ENCODE measurements at regions not wholly inside any gene's neighbourhood (a gene's known extent, or its start where the extent isn't known, plus 50 kb on each side); places are given as distances from the start of the nearest gene placed in this dataset.

DNA sequence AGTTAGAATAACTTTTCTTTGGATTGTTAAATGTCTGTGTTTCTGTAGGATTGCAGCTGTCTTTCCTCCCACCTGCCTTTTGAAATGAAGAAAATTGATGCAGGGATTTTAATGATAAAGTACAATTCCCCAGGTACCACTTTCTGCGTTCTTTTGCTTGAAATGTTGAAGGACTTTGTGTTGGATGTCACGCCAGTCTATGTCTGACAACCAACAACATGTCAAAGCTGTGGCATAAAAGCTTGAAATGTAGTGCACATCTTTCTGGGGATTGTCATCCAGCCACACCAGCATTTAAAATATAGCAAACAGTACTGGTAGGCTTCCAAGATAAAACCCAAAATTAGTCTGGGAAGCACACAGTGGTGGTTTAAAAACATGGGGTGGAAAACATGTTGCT is 381.4 kb downstream of the TMEM161B start:
- Histone ChIP-seq H3K27ac (ENCODE audit: low read depth) (no peak overlapping the region), H3K9me2 (ENCODE audit: insufficient read depth) (no peaks in the 10 kb centered on the region), H2AFZ (no peak overlapping the region), H4K20me1 (replicated peaks; ENCODE audit: insufficient read depth) (no peaks in the 10 kb centered on the region), H3K4me1 (ENCODE audit: insufficient read depth) (no peaks in the 10 kb centered on the region), H3F3A (replicated peaks; ENCODE audit: low read depth) (no peaks in the 10 kb centered on the region), H3K4me3 (no peak overlapping the region), H3K36me3 (ENCODE audit: insufficient read depth) (no peaks in the 10 kb centered on the region), H3K79me2 (replicated peaks; ENCODE audit: insufficient read depth) (no peaks in the 10 kb centered on the region), H3K27me3 (ENCODE audit: insufficient read depth) (no peaks in the 10 kb centered on the region), H3K4me2 (no peak overlapping the region)
- Mint-ChIP-seq H3K9me3 (peaks cover 4% of the 10 kb centered on the region; the same call in 1 of the 3 replicates), H3K4me3 (no peak overlapping the region), H3K27me3 (ENCODE audit: insufficient read depth, low read depth, poor library complexity) (peaks cover 2% of the 10 kb centered on the region), H3K27ac (no peak overlapping the region), H3K4me1 (no peaks in the 10 kb centered on the region), H3K36me3 (ENCODE audit: low read depth) (no peaks in the 10 kb centered on the region)
- ATAC-seq: no peak
- TF ChIP-seq ZNF114 (CRISPR knock-in tag; IDR thresholded peaks at IDR 0.05) (no peak), ETS1 (IDR thresholded peaks at IDR 0.05) (no peak), POLR2AphosphoS5 (IDR thresholded peaks at IDR 0.05; ENCODE audit: low read depth) (no peak), NANOG (IDR thresholded peaks at IDR 0.05; ENCODE audit: borderline replicate concordance) (no peak), STAT1 (IDR thresholded peaks at IDR 0.05; ENCODE audit: unreplicated experiment) (no peak), ZNF331 (CRISPR knock-in tag; IDR thresholded peaks at IDR 0.05; ENCODE audit: low read depth) (no peak)
- DNase-seq (ENCODE audit: low spot score): no peak

DNA sequence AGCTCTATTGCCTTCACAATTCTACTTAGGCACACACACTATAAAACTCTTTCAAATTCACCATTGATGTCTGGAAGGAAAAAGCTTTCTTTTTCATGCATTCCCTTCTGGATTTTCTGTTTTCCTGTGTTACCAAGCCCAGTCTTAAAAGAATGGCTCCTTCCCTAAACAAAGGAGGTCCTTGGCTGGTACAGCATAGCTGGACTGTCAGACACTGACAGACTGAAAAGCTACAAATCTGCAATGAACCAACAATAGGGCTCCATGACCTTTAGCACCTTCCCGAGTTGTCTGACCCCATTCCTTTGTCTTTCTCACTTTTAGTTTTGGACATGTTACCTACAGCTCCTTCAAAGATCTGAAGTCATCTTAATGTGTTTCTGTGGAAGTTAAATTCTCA is 382.5 kb downstream of the TMEM161B start:
- Histone ChIP-seq H3K4me1 (ENCODE audit: insufficient read depth) (no peaks in the 10 kb centered on the region), H3K4me3 (no peak overlapping the region), H2AFZ (no peak overlapping the region), H3K9me2 (ENCODE audit: insufficient read depth) (no peaks in the 10 kb centered on the region), H3F3A (replicated peaks; ENCODE audit: low read depth) (no peaks in the 10 kb centered on the region), H4K20me1 (replicated peaks; ENCODE audit: insufficient read depth) (no peaks in the 10 kb centered on the region), H3K36me3 (ENCODE audit: insufficient read depth) (no peaks in the 10 kb centered on the region), H3K27ac (ENCODE audit: low read depth) (no peak overlapping the region), H3K4me2 (no peak overlapping the region), H3K79me2 (replicated peaks; ENCODE audit: insufficient read depth) (no peaks in the 10 kb centered on the region), H3K27me3 (ENCODE audit: insufficient read depth) (no peaks in the 10 kb centered on the region)
- TF ChIP-seq EZH2phosphoT487 (IDR thresholded peaks at IDR 0.05; ENCODE audit: unreplicated experiment): no peak
- TF ChIP-seq CREB1 (CRISPR knock-in tag; IDR thresholded peaks at IDR 0.05; ENCODE audit: low read depth): no peak
- TF ChIP-seq, protein P1, sequence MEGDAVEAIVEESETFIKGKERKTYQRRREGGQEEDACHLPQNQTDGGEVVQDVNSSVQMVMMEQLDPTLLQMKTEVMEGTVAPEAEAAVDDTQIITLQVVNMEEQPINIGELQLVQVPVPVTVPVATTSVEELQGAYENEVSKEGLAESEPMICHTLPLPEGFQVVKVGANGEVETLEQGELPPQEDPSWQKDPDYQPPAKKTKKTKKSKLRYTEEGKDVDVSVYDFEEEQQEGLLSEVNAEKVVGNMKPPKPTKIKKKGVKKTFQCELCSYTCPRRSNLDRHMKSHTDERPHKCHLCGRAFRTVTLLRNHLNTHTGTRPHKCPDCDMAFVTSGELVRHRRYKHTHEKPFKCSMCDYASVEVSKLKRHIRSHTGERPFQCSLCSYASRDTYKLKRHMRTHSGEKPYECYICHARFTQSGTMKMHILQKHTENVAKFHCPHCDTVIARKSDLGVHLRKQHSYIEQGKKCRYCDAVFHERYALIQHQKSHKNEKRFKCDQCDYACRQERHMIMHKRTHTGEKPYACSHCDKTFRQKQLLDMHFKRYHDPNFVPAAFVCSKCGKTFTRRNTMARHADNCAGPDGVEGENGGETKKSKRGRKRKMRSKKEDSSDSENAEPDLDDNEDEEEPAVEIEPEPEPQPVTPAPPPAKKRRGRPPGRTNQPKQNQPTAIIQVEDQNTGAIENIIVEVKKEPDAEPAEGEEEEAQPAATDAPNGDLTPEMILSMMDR (conservative IDR thresholded peaks at IDR 0.05; ENCODE audit: low read depth in 2 of 2): no peak
- no peak for TF ChIP-seq ZNF331 (CRISPR knock-in tag; IDR thresholded peaks at IDR 0.05; ENCODE audit: low read depth)
- no peak for TF ChIP-seq JUNB (IDR thresholded peaks at IDR 0.05; ENCODE audit: unreplicated experiment)
- TF ChIP-seq ZNF462 (CRISPR knock-in tag; IDR thresholded peaks at IDR 0.05): no peak
- DNase-seq (ENCODE audit: low spot score): no peak
- Mint-ChIP-seq H3K4me1 (no peaks in the 10 kb centered on the region), H3K27me3 (ENCODE audit: insufficient read depth, low read depth, poor library complexity) (peaks cover 2% of the 10 kb centered on the region), H3K4me3 (no peak overlapping the region), H3K9me3 (peaks cover 4% of the 10 kb centered on the region; the same call in 1 of the 3 replicates), H3K36me3 (ENCODE audit: low read depth) (no peaks in the 10 kb centered on the region), H3K27ac (no peak overlapping the region)
- ATAC-seq: no peak

Measured in GM23338 (cell line).